ENCODE measurements at regions not wholly inside any gene's neighbourhood (a gene's known extent, or its start where the extent isn't known, plus 50 kb on each side); places are given as distances from the start of the nearest gene placed in this dataset.

- no peak for TF ChIP-seq CTCF (IDR thresholded peaks at IDR 0.05; ENCODE audit: low read depth, low read length)
- in situ Hi-C loops (cut with HindIII; ENCODE audit: low sequenced_read_pairs): no loop called here
- DNase-seq (ENCODE audit: low read depth, low spot score): no peak
- H3K4me3 ChIP-seq (ENCODE audit: low read depth, low read length): no peak overlapping the region
Measured at GRCh38 chr4:187840814-187841213, 154.8 kb upstream of the ZFP42 start.

GRCh38 chr4:187849556-187850225 is 145.9 kb upstream of the ZFP42 start:
- H3K4me3 ChIP-seq (ENCODE audit: low read depth, low read length): no peak overlapping the region
- no peak for TF ChIP-seq CTCF (IDR thresholded peaks at IDR 0.05; ENCODE audit: low read depth, low read length)
- DNase-seq (ENCODE audit: low read depth, low spot score): no peak
- in situ Hi-C loops (cut with HindIII; ENCODE audit: low sequenced_read_pairs): no loop called here

GRCh38 chr4:187865914-187866313 is 129.7 kb upstream of the ZFP42 start:
- in situ Hi-C loops (cut with HindIII; ENCODE audit: low sequenced_read_pairs): no loop called here
- TF ChIP-seq CTCF (IDR thresholded peaks at IDR 0.05; ENCODE audit: low read depth, low read length): no peak

GRCh38 chr4:187883049-187883448 is 112.5 kb upstream of the ZFP42 start:
- in situ Hi-C loops (cut with HindIII; ENCODE audit: low sequenced_read_pairs): no loop called here
- no peak overlapping the region for H3K4me3 ChIP-seq (ENCODE audit: low read depth, low read length)
- DNase-seq (ENCODE audit: low read depth, low spot score): no peak
- TF ChIP-seq CTCF (IDR thresholded peaks at IDR 0.05; ENCODE audit: low read depth, low read length): no peak

More at GRCh38 chr4:187865914-187866313, 129.7 kb upstream of the ZFP42 start:
- H3K4me3 ChIP-seq (ENCODE audit: low read depth, low read length): no peak overlapping the region
- DNase-seq (ENCODE audit: low read depth, low spot score): no peak

GRCh38 chr4:187883836-187884475 is 111.6 kb upstream of the ZFP42 start:
- no peak for TF ChIP-seq CTCF (IDR thresholded peaks at IDR 0.05; ENCODE audit: low read depth, low read length)
- in situ Hi-C loops (cut with HindIII; ENCODE audit: low sequenced_read_pairs): no loop called here
- H3K4me3 ChIP-seq (ENCODE audit: low read depth, low read length): no peak overlapping the region
- no peak for DNase-seq (ENCODE audit: low read depth, low spot score)

GRCh38 chr4:187887906-187888305 is 107.7 kb upstream of the ZFP42 start:
- no peak for DNase-seq (ENCODE audit: low read depth, low spot score)
- no peak for TF ChIP-seq CTCF (IDR thresholded peaks at IDR 0.05; ENCODE audit: low read depth, low read length)
- H3K4me3 ChIP-seq (ENCODE audit: low read depth, low read length): no peak overlapping the region
- in situ Hi-C loops (cut with HindIII; ENCODE audit: low sequenced_read_pairs): no loop called here

All from astrocyte of the spinal cord (primary cell).